Lower leg skin (tissue), 3 donors: ENCODE measurements at regions not wholly inside any gene's neighbourhood (a gene's known extent, or its start where the extent isn't known, plus 50 kb on each side); places are given as distances from the start of the nearest gene placed in this dataset.

ENCODE experiments used
- CTCF ChIP-seq, 3 donors: fragments of 450-650 bp; IDR thresholded peaks; one replicate each; pipeline ENCODE4 v1.5.1; 2016; ENCODE audit warnings: antibody characterized with exemption in 3 of 3, mild to moderate bottlenecking in 3 of 3, moderate library complexity in 2 of 3
- POLR2A ChIP-seq, 2 donors: fragments of 450-650 bp; IDR thresholded peaks; one replicate each; pipeline ENCODE4 v1.6.1; 2016 to 2017; ENCODE audit warnings: antibody characterized with exemption in 2 of 2, mild to moderate bottlenecking in 1 of 2, moderate library complexity in 1 of 2

- no peak for TF ChIP-seq POLR2A (IDR thresholded peaks at IDR 0.05)
- TF ChIP-seq CTCF (IDR thresholded peaks at IDR 0.05) = no peak
These were observed 132.7 kb upstream of the CYLC2 start for GRCh38 chr9:102862478-102862877.
